Activated T-helper 17 cell treated with anti-CD3 and anti-CD28 coated beads, Interleukin-2, amount 50 U/mL, for 72 hours (primary cell): ENCODE measurements at regions not wholly inside any gene's neighbourhood (a gene's known extent, or its start where the extent isn't known, plus 50 kb on each side); places are given as distances from the start of the nearest gene placed in this dataset.

ENCODE experiments used
- ATAC-seq: fragments of 150-1000 bp; cut with Tn5 transposase; replicated peaks from 2 replicates; pipeline ENCODE4 v1.10.0; 2021; ENCODE audit warnings: mild to moderate bottlenecking, moderate library complexity
- H3K27ac Mint-ChIP-seq: one replicate; pipeline ENCODE4 v1.8.0; 2022; ENCODE audit warnings: mixed read lengths
- H3K27me3 Mint-ChIP-seq: one replicate; pipeline ENCODE4 v1.8.0; 2022; ENCODE audit warnings: mixed read lengths
- H3K36me3 Mint-ChIP-seq: one replicate; pipeline ENCODE4 v1.8.0; 2022; ENCODE audit warnings: low read depth, mild to moderate bottlenecking, mixed read lengths
- H3K4me1 Mint-ChIP-seq: one replicate; pipeline ENCODE4 v1.8.0; 2022; ENCODE audit warnings: mixed read lengths
- H3K4me3 Mint-ChIP-seq: one replicate; pipeline ENCODE4 v1.8.0; 2022; ENCODE audit warnings: mild to moderate bottlenecking, mixed read lengths
- H3K9me3 Mint-ChIP-seq: one replicate; pipeline ENCODE4 v1.8.0; 2022; ENCODE audit warnings: mixed read lengths

DNA sequence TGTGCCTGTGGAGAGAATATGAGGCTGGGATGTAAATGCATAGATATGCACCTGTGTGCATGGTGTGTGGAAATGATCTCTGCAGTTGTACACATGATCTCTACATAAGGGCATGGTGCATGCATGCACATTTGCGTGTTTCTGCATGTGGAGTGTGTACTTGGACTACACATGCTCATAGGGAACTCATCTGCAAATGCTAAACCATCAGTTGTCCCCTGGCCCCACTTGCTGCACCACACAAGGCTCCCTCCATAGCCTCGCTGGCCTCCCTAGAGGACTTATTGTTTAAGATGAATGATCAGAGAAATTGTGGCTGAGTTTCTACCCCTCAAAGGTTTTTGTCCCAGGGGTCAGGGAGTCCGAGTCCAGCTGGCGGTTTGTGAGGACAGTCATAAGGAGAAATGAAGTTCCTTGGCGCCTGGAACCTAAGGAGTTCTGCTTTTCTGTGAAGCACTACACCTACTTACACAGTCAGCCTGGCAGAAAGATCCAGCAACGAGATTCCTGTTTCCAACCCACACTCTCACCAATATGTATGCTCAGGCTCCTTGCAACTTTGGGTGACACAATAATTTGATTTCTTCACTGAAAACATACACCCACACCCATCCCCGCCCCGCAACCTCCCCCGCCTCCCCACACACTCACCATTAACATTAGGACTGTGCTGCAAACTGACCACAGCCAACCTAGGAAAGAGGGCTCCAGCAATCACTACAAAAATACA is 79.9 kb upstream of the CPEB4 start:
- no peaks in the 10 kb centered on the region for H3K36me3 Mint-ChIP-seq
- H3K4me3 Mint-ChIP-seq: no peak overlapping the region
- no peak overlapping the region for H3K27ac Mint-ChIP-seq
- no peak for ATAC-seq
- no peaks in the 10 kb centered on the region for H3K4me1 Mint-ChIP-seq
- H3K9me3 Mint-ChIP-seq: peaks cover 5% of the 10 kb centered on the region
- no peaks in the 10 kb centered on the region for H3K27me3 Mint-ChIP-seq

DNA sequence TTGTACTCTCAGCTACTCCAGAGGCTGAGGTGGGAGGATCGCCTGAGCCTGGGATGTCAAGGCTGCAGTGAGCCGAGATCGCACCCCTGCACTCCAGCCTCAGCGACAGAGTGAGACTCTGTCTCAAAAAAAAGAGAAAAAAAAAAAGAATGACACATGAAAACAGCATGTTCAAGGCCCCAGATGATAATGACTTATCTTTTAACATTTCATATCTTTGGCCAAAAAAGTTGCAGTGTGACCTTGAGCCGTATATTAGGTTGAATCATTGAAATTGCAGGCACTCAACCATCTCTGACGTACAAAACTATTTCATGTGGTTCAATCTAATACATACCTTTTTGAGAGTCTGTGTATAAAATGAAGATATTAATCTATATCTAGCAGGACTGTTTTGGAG is 79.1 kb upstream of the CPEB4 start:
- ATAC-seq: no peak
- no peaks in the 10 kb centered on the region for H3K4me1 Mint-ChIP-seq
- H3K9me3 Mint-ChIP-seq: peaks cover 5% of the 10 kb centered on the region
- H3K4me3 Mint-ChIP-seq: no peak overlapping the region
- no peaks in the 10 kb centered on the region for H3K36me3 Mint-ChIP-seq
- no peaks in the 10 kb centered on the region for H3K27me3 Mint-ChIP-seq
- H3K27ac Mint-ChIP-seq: no peak overlapping the region

DNA sequence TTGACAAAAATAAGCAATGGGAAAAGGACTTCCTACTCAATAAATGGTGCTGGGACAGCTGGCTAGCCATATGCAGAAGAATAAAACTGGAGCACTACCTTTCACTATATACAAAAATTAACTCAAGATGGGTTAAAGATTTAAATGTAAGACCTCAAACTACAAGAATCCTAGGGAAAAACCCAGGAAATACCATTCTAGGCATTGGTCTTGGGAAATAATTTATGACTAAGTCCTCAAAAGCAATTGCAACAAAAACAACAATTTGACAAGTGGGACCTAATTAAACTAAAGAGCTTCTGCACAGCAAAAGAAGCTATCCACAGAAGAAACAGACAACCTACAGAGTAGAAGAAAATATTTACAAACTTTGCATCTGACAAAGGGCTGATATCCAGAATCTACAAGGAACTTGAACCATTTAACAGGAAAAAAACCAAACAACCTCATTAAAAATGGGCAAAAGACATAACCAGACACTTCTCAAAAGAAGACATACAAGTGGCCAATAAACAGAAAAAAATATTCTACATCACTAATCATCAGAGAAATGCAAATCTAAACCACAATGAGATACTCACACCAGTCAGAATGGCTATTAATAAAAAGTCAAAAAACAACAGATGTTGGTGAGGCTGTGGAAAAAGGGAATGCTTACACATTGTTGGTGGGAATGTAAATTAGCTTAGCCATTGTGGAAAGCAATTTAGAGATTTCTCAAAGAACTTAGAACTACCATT is 75.2 kb upstream of the CPEB4 start:
- ATAC-seq: no peak
- Mint-ChIP-seq H3K9me3 (peaks cover 5% of the 10 kb centered on the region), H3K36me3 (no peaks in the 10 kb centered on the region), H3K27ac (no peak overlapping the region), H3K27me3 (peaks cover 3% of the 10 kb centered on the region), H3K4me1 (no peaks in the 10 kb centered on the region), H3K4me3 (no peak overlapping the region)

DNA sequence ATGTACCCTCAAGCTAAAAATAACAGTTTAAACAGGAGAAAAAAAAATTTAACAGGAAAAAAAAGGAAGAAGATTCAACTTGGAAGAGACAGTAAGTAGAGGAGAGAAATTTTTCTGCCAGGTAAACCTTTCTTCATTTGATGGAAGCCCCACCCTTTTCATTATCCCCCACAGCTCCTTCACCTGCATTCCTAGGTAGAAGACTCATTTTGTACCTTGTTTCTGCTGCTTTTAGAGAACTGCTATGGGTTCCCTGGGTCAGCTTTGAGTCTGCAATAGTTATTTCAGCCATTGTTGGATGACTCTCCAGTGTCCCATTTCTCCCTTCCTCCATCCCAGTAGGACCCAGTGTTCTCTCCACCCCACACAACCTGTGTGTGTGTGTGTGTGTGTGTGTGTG is 74.1 kb upstream of the CPEB4 start:
- H3K4me1 Mint-ChIP-seq: no peaks in the 10 kb centered on the region
- H3K4me3 Mint-ChIP-seq: no peak overlapping the region
- H3K9me3 Mint-ChIP-seq: peaks cover 5% of the 10 kb centered on the region
- no peak for ATAC-seq
- no peak overlapping the region for H3K27ac Mint-ChIP-seq
- H3K27me3 Mint-ChIP-seq: peaks cover 3% of the 10 kb centered on the region
- H3K36me3 Mint-ChIP-seq: no peaks in the 10 kb centered on the region

DNA sequence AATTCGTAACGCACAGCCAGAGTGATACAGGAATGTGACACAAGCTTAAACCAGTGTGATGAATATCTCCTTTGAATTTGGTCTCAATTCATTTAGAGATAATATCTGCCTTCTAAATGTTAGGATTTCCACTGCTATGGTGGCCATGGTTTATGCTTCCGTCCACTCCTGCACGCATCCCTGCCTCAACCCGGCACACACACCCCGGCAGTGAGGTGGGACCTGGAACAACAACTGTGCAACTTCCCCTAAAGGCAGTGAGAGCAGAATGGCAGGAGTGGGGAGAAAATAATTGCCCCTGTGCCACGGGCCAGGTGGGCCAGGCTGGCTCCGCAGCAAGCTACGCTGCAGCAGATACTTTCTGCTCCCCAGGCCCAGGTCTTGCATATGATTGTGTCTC is 72.6 kb upstream of the CPEB4 start:
- no peak overlapping the region for H3K27ac Mint-ChIP-seq
- peaks cover 3% of the 10 kb centered on the region for H3K27me3 Mint-ChIP-seq
- ATAC-seq: no peak
- H3K4me1 Mint-ChIP-seq: no peaks in the 10 kb centered on the region
- no peak overlapping the region for H3K4me3 Mint-ChIP-seq
- H3K36me3 Mint-ChIP-seq: no peaks in the 10 kb centered on the region
- H3K9me3 Mint-ChIP-seq: peaks cover 5% of the 10 kb centered on the region

DNA sequence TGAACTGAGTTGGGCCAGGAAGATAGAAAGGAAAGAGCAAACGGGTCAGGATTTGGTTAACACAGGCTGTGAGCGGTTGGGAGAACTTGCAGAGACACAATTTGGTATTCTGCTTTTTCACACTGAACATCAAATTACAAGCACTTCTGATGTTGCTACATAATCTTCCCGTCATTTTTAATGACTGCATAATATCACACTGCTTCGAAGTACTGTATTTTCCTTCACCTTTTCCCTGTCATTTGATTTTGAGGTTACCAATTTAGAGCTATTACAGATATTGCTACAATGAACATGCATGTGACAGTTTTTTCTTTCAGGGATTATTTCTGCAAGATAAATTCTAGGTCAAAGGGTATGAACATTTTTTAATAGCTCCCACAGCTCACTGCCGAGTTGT is 71.4 kb upstream of the CPEB4 start:
- ATAC-seq: no peak
- Mint-ChIP-seq H3K27me3 (peaks cover 3% of the 10 kb centered on the region), H3K4me1 (peaks cover 8% of the 10 kb centered on the region), H3K36me3 (no peaks in the 10 kb centered on the region), H3K4me3 (no peak overlapping the region), H3K27ac (no peak overlapping the region), H3K9me3 (no peaks in the 10 kb centered on the region)

DNA sequence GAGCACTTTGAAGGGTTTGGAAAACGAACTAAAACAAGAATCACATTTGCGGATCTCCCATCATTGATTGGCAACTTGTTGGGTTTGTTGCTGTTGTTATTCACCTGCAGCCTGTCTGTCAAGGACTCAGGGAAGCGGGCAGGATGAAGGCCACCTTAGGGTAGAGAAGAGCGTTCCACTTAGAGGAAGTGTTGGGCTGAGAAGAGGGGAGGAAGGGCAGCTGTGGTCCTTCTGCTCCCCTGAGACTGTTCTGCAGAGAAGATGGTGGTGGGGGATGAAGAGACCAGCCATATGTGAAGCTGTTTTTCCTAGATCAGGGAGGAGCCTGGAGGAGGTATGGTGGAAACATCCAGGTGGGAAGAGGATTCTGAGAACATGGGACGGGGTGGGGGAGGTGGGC is 70.6 kb upstream of the CPEB4 start:
- Mint-ChIP-seq H3K4me1 (peaks cover 12% of the 10 kb centered on the region), H3K36me3 (no peaks in the 10 kb centered on the region), H3K27ac (no peak overlapping the region), H3K27me3 (peaks cover 3% of the 10 kb centered on the region), H3K4me3 (no peak overlapping the region), H3K9me3 (no peaks in the 10 kb centered on the region)
- ATAC-seq: no peak

DNA sequence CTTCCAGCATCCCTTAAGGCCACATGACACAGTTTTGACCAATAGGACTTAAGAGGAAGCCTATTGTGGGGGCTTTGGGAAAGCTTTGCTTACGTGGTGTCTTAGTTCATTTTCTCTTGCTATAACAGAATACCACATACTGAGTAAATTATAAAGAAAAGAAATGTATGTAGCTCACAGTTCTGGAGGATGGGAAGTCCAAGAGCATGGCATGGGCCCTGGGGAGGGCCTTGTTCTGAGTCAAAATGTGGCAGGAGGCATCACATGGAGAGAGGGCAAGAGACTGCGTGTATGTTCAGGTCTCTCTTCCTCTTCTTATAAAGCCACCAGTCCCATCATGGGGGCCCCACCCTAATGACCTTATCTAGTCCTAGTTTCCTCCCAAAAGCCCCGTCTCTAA is 68.6 kb upstream of the CPEB4 start:
- Mint-ChIP-seq H3K4me3 (no peak overlapping the region), H3K36me3 (no peaks in the 10 kb centered on the region), H3K4me1 (peaks cover 13% of the 10 kb centered on the region), H3K27ac (no peak overlapping the region), H3K27me3 (peaks cover 3% of the 10 kb centered on the region), H3K9me3 (no peaks in the 10 kb centered on the region)
- ATAC-seq: no peak

DNA sequence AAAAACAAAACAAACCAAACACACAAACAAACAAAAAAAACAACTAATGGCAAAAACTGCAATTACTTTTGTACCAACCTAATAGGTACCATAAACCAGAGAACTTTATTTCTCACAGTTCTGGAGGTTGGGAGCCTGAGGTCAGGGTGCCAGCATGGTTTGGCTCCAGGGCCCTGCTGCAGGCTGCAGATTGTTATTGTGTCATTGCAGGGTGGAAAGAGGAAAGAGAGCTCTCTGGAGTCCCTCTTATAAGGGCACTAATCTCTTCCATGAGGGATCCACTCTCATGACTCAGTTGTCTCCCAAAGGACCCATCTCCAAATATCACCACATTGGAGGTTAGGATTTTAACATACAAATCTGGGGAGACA is 64.9 kb upstream of the CPEB4 start:
- ATAC-seq: no peak
- no peak overlapping the region for H3K4me3 Mint-ChIP-seq
- no peaks in the 10 kb centered on the region for H3K27me3 Mint-ChIP-seq
- no peaks in the 10 kb centered on the region for H3K36me3 Mint-ChIP-seq
- H3K27ac Mint-ChIP-seq: no peak overlapping the region
- H3K9me3 Mint-ChIP-seq: peaks cover 7% of the 10 kb centered on the region
- peaks cover 13% of the 10 kb centered on the region for H3K4me1 Mint-ChIP-seq

DNA sequence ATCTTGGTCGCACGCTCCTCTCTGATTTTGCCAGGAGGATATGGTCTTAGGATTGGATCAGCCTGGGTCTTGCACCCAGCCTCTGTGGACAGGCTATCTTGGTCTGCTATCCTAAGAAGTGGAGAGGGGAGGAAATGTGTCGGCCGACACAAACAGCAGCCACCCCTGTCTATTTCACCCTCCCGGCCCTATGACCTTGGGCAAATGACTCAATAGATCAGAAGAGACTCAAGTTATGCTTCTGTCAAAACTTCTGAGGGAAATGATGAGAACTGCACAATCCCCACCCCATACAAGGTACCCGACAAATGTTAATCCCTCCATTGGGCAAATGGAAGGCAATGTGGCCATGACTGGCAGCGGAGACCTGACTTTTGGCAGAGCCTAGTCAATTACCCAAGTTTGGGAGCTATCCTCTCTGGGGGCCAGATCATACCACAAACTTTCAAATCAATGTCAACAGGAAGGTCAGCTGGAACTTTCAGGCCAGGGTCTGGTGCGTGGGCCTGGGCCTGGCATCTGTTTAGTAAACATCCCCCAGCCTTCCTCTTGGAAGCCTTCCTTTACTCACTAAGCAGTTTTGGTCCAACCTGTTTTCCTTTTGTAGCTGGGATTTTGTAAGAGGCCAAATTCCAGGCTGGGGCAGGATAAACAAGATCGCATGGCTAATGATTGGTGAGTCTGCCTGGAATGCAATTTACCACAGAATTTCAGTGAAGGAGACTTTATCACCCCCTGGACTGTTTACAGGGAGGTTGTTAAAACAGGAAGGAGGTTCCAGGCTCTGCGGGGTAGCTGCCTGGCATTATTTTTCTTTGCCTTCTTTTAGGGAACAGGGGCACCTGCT is 64.2 kb upstream of the CPEB4 start:
- Mint-ChIP-seq H3K9me3 (peaks cover 7% of the 10 kb centered on the region), H3K27ac (no peak overlapping the region), H3K27me3 (no peaks in the 10 kb centered on the region), H3K4me3 (no peak overlapping the region), H3K36me3 (no peaks in the 10 kb centered on the region), H3K4me1 (peaks cover 13% of the 10 kb centered on the region)
- ATAC-seq: no peak

DNA sequence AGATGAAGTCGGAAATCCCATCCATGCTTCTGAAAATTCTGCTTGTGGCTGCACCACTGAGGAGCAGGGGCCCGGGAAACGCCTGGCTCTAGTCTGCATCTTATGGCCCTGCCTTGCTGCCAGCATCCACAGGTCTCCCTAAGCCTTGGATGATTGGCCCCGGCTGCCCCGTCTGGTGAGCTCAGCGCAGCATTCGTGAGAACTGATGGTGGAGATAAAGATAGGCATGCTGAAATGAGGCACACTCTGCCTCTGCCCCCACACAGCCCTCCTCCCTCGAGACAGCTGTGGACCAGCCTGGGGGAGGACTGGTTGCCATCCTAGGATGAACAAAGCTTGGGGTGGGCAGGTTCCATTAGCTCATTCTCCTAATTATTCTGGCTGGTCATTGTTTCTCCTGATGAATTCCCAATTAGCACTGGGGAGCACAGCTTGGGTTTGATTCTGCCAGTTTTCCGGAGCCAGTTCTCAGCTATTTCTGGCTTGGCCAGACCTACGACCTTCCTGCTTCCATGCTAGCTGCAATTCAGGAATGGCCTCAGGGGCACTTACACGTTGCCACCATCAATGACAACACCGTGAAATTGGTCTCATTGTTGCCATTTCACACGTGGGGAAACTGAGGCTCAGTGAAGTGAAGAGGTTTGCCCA is 62.8 kb upstream of the CPEB4 start:
- Mint-ChIP-seq H3K27me3 (no peaks in the 10 kb centered on the region), H3K27ac (no peak overlapping the region), H3K9me3 (peaks cover 7% of the 10 kb centered on the region), H3K4me1 (peaks cover 13% of the 10 kb centered on the region), H3K4me3 (no peak overlapping the region), H3K36me3 (no peaks in the 10 kb centered on the region)
- no peak for ATAC-seq

DNA sequence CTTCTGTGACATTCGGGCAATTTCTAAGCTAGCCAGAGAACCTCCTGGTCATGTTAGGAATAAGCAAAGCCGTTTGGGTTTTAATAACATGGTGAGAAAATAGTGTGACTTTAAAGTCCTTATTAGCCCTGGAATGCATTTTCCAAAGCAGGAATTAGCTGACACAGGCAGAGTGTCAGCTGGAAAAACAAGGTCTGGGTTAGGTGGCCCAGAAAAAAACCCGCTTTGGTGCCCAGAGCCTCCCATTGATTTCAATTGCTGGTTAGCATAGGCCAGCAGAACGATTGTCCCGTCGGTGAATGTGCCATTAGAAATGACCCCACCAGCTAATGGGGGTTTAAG is 62.1 kb upstream of the CPEB4 start:
- Mint-ChIP-seq H3K4me3 (no peak overlapping the region), H3K36me3 (no peaks in the 10 kb centered on the region), H3K27ac (no peak overlapping the region), H3K4me1 (peaks cover 10% of the 10 kb centered on the region), H3K27me3 (no peaks in the 10 kb centered on the region), H3K9me3 (peaks cover 7% of the 10 kb centered on the region)
- ATAC-seq: no peak

DNA sequence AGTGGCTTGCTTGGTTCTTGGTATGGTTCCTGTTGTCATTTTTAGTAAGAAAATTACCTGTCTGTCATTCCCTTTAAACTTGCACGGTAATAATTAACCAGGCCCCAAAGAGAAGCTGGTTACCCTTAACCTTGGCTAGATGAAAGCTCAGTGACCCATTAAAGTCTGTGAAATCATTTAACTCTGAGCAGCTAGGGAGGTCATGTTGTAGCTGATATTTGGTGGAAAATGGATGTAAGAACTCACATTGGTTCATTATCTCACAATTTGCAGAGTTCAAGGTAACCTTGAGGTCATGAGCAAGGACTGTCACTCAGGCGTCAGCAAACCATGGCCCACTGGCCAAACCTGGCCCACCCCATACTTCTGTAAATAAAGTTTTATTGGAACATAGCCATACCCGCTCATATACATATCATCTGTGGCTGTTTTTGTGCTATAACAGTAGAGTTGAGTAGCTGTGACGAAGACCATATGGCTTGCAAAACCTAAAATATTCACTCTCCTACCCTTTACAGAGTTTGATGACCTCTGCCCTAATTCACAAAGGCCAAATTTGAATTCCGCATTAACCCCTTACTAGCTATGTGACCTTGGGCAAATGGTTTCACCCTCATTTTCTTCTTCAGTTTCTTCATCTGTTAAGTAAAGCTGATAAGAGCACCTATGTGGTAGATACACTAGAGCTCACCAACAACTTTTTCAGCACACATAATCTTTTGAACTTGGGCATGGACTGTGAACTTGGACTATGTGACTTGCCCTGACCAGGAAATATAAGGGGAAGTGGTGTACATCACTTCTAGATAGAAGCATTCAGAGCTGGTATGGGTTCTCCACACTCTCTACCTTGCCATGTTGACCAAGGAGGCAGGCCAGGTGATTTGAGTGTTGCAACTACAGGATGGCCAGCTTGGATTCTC is 61.5 kb upstream of the CPEB4 start:
- Mint-ChIP-seq H3K4me1 (peaks cover 4% of the 10 kb centered on the region), H3K4me3 (no peak overlapping the region), H3K27me3 (no peaks in the 10 kb centered on the region), H3K9me3 (peaks cover 7% of the 10 kb centered on the region), H3K27ac (no peak overlapping the region), H3K36me3 (no peaks in the 10 kb centered on the region)
- no peak for ATAC-seq

DNA sequence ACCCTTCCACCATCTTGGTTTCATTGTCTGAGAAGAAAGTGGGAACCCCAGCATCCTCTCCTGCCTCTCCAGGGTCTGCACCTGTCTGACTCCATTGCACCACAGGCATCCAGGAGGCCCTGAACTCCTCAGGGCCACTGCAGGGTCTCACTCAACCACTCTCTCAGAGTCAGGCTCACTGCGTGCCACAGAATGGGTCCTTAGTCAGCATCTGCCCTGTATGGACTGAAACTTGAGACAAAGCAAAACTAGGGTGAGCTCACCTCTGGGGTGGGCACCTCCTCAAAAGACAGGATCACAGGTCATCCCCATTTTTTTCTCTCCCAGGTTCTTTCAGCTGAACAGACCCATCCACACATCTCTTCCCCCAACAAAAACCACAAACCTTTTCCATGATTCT is 59.2 kb upstream of the CPEB4 start:
- Mint-ChIP-seq H3K27ac (no peak overlapping the region), H3K27me3 (no peaks in the 10 kb centered on the region), H3K9me3 (peaks cover 7% of the 10 kb centered on the region), H3K36me3 (no peaks in the 10 kb centered on the region), H3K4me3 (no peak overlapping the region), H3K4me1 (no peaks in the 10 kb centered on the region)
- ATAC-seq: no peak
